Epithelial cell of esophagus (primary cell): ENCODE measurements at regions not wholly inside any gene's neighbourhood (a gene's known extent, or its start where the extent isn't known, plus 50 kb on each side); places are given as distances from the start of the nearest gene placed in this dataset.

Experiments
- DNase-seq: peaks from one replicate; pipeline ENCODE4 v3.0.0; 2010; ENCODE audit warnings: low read depth
- H3K4me3 ChIP-seq: 2 replicates; pipeline ENCODE4 v1.5.1; 2011; ENCODE audit warnings: mild to moderate bottlenecking, low read length, control low read depth
- CTCF ChIP-seq: IDR thresholded peaks from 2 replicates; pipeline ENCODE4 v1.5.1; 2011; ENCODE audit warnings: low read depth, mild to moderate bottlenecking, low read length, control low read depth, inconsistent platforms; ENCODE audit not compliant: insufficient read depth; ENCODE audit errors: missing control alignments

- TF ChIP-seq CTCF, result no peak
- DNase-seq, result no peak
- H3K4me3 ChIP-seq, result no peak overlapping the region
Measured at GRCh38 chr3:184485906-184486305, 75.7 kb upstream of the EPHB3 start.

GRCh38 chr3:184486614-184487013 lies 75.0 kb upstream of the EPHB3 start:
- H3K4me3 ChIP-seq, result no peak overlapping the region
- no peak for DNase-seq
- TF ChIP-seq CTCF, result no peak

- no peak for TF ChIP-seq CTCF
- H3K4me3 ChIP-seq, result no peak overlapping the region
- DNase-seq, result no peak
Measured at GRCh38 chr3:184488577-184488976, 73.0 kb upstream of the EPHB3 start.

- DNase-seq, result no peak
- no peak for TF ChIP-seq CTCF
Measured at GRCh38 chr3:184489268-184489841, 72.2 kb upstream of the EPHB3 start.

GRCh38 chr3:184491011-184491576 lies 70.5 kb upstream of the EPHB3 start:
- TF ChIP-seq CTCF, result no peak
- H3K4me3 ChIP-seq, result no peak overlapping the region
- peak; percentile 54 for DNase-seq

More at GRCh38 chr3:184489268-184489841, 72.2 kb upstream of the EPHB3 start:
- H3K4me3 ChIP-seq, result no peak overlapping the region

GRCh38 chr3:184491867-184492615 lies 69.5 kb upstream of the EPHB3 start:
- no peak overlapping the region for H3K4me3 ChIP-seq
- peak; percentile 23 for DNase-seq
- no peak for TF ChIP-seq CTCF
